Activated T-cell treated with anti-CD3 and anti-CD28 coated beads for 4 hours (primary cell): ENCODE measurements at regions not wholly inside any gene's neighbourhood (a gene's known extent, or its start where the extent isn't known, plus 50 kb on each side); places are given as distances from the start of the nearest gene placed in this dataset.

Experiments
- DNase-seq: peaks from one replicate; pipeline ENCODE4 v3.0.0-alpha.2; 2020

DNA sequence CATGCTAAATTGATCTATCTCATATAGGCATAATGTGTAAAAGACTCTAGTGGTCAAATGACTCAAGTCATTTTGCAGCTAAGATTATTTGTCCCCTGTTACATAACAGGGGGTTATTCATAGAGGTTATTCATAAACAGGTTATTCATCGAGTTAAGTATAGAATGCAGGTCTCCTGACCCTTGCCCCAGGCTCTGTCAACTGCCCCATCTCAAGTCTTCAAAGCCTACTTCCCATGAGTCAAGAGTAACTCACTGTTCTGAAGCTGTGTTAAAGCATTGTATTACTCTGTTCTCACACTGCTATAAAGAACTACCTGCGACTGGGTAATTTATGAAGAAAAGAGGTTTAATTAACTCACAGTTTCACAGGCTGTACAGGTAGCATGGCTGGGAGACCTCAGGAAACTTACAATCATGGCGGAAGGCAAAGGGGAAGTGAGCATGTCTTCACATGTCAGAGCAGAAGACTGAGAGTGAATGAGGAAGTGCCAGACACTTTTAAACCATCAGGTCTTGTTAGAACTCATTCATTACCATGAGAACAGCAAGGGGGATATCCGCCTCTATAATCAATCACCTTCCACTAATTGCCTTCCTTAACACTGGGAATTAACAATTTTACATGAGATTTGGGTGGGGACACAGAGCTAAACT lies 226.2 kb upstream of the BLID start:
- DNase-seq, result no peak

- DNase-seq, result no peak
Observed at GRCh38 chr11:122341477-122341876, 225.5 kb upstream of the BLID start.

DNA sequence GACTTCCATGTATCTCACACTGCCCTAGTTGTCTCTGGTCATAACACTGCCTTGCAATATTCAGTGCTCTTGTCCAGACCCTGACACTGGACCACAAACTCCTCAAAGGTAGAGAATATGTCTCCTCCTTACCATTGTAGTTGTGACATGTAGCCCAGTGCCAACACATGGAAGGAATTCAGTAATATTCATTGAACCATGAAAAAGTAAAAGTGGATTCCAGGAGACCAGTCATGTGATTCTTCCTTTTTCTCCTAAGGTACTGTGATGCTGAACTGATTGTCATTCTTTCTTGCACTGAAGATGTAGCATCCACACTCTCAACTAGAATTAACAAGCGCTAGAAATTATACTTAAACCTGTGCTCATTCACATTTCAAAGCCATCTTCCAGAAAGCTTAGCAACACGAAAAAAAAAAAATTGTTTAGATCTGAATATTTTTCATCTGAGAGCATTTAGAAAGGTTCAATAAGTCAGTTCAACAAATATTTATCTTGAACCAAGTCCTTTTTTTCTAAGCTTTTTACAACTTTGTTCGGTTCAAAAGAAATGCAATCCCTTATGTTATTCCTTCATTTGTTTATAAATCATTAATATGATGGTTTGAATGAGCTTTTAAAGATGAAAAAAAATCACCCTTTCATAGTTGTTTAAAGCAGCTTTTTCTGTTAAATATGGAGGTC lies 224.7 kb upstream of the BLID start:
- DNase-seq, result no peak

GRCh38 chr11:122339436-122340060 lies 223.5 kb upstream of the BLID start:
- no peak for DNase-seq

DNA sequence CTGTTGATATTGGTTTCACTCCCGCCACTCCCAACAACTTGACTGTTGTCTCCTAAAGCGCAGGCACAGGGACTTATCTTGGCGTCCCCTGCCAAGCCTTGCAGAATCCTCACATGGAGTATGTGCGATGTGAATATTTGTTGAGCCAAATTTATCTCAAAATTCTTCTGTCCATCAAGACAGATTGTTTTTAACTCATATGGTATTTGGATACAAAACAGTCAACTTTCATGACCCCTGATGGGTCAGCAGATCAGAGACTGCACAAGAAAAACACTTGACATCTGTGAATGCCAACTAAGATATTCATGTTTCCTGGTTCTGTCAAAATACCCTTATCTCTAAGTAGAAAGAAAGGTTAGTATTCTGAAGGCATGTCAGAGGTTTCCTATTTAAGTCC lies 221.7 kb upstream of the BLID start:
- DNase-seq, result no peak

DNA sequence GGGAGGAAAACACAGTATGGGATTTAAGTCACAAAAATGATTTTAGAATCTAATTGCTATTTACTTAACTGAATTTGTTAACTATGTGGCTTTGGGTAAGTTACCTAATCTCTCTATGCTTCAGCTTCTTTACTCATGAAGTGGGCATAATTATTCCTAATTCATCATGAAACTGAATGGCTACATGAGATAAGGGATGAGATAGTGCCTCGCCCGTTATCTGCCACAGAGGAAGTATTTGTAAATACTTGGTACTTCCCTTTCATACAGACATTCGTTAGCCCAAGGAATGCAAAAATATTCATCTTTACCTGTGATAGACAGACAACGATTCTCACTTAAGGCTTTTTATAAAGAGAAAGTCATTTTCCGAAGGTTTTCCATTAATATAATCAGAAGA lies 221.2 kb upstream of the BLID start:
- no peak for DNase-seq

GRCh38 chr11:122336706-122337105 lies 220.7 kb upstream of the BLID start:
- no peak for DNase-seq

GRCh38 chr11:122334546-122335339 lies 218.7 kb upstream of the BLID start:
- DNase-seq, result no peak

GRCh38 chr11:122333467-122333866 lies 217.5 kb upstream of the BLID start:
- DNase-seq, result no peak

DNA sequence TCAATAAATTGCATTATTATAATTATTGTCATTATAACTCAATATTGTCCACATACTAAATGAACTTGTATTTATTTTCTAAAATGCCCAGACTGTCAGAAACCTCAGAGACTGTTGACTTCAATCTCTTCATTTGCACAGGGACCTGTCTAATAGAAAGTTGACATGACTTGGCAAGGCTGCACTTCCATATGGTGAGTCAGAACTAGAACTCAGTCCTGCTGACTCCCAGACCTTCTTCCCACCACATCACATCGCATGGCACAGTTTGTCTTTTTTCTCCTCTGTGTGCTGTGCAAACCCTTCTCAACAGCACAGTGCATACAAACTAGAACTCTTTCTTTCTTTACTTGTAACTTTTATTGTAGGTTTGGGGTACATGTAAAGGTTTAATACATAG lies 215.1 kb upstream of the BLID start:
- no peak for DNase-seq

DNA sequence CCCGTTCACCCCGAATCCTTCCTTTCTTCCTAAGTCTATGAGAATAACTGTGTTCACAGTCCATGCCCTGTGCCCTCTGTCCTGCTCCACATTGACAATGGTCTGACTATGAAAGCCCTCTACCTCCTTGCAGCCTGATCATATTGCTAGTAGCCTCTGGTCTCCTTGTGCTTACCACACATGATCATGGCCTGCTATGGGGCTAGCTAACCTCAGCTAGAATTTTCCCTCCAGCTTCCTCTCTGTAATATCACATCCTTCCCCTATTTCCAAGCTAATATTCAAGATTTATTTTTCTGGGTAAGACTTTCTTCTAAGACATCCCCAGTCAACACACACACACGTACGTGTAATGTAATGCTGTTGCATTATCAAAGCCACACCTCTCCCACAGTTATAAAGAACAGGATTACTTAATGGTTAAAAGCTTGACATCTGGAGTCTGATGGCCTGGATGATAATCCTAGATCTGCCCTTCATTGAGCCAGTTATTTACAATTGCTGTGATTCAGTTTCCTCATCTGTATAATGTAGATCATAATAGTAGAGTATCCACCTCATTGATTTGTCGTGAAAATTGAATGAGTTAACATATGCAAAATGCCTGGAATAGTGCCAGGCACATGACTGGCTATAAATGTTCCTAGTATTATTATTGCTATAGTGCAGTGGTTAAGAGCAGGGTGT lies 214.4 kb upstream of the BLID start:
- DNase-seq, result no peak

DNA sequence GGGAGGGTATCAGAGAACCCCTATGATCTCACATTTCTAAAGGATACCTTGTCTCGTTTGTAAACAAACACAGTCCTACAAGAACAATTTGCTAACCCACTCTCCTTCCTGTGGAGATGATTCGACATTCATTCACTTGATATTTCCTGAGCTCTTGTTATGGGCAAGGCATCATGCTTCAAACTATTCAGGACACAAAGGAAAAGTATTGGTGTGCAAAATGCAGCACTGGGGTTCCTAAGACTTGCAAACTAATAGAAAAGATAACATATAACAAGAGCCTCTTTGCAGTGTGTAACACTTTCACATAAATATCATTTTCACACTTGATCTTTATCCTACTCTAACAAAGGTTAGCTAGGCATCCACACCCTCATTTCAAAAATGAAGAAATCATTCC lies 211.5 kb upstream of the BLID start:
- no peak for DNase-seq

DNA sequence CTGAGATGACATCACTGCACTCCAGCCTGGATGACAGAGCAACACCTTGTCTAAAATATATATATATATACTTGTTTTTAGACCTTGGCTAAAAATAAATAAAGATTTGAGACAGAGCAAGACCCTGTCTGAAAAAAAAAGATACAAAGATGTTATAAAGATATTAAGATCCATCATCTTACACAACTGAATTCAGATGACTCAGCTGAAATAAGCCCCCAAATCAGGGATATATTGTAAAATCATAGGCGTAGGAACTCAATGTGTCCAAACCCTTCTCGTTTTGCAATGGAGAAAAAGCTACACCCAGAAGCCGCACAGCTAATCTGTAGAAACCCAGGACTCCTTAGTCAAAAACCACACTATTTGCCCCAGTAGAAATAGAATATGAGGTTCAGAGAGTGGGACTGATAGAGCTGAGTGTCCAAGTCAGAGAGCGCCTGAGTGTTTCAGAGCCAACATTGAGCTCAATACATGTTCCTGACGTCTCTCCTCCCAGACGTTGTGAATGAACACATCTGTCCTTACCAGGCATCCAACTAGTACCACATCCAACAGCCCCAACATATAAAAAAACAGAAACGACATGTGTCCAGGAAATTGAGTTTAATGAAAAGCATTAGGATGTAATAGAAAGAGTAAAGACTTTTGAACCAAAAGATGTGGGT lies 207.9 kb upstream of the BLID start:
- DNase-seq, result no peak

GRCh38 chr11:122322329-122322728 lies 206.3 kb upstream of the BLID start:
- no peak for DNase-seq

DNA sequence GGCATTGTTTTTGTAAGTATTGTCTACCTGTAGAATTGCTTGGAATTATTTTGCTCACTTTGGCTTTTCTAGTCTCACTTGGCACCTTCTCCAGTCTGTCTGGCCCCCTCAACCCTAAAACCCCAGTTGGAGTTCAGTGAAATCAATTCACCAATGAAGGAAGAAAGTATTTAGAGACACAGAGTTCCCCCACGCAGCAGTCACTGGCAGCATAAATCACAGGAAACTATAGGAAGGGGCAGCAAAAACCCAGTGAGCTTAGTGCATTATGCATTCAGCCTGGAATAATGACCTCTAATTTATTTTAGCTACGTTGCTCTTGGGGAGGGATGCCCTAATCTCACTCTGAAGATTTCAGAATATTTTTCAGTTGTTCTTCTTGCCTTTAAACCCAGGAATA lies 204.7 kb upstream of the BLID start:
- DNase-seq, result no peak

DNA sequence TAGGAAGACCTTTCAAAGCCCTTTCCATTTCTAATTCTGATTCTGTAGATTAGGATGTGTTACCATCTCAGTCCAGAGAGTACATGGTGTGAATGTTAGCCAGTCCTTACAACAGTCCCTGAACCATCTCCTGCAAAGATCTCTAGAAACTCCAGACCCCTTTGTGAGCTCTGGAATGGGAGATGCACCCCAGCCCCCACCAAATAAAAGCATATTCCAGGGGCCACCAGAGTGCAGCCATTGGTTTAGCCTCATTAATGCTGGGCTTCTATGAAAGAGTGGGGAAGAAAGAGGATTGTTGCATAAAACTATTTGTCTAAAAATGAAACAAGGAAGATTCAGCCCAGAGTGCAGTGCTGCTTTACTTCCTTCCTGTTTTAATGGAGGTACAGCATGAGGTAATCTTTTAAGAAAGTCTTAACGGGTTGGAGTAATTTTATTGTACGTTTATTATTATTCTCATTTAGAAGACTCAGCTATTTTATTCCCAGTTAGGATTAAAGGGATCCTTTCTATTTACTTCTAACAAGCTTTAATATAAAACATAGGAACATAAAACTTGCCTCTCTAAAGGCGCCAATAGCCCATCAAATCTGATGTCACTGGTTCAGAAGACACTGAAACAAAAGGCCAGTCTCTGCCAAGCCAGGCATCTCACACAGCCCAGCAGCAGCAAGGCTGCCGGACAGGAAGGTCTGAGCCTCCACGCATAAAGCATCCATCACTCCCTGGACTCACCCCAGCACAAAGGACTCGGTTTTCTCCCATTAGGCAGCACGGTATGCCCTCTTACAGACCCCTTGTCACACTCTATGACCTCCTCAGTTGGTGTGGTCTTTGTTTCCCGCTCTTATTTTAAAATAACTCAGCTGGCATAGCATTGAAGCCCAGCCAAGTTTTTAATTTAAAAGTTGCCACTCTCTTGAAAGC lies 203.9 kb upstream of the BLID start:
- DNase-seq, result no peak

DNA sequence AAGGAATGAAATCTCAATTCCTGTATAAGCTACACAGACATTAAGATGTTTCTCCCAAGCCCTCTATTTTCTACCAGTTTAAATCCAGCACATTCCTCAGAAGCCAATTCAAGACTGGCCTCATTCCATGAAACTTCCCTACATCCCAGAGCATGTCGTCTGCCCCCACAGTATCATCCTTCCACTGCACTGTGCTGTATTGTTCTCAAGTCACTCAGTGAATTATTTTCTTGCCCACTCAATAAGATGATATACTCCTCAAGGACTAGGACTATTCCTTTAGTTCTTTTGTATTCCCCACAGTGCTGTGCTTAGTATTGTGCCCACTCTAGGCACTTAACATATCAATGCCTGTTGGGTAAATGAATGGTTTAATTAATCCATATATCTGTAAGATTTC lies 203.1 kb upstream of the BLID start:
- DNase-seq, result no peak

DNA sequence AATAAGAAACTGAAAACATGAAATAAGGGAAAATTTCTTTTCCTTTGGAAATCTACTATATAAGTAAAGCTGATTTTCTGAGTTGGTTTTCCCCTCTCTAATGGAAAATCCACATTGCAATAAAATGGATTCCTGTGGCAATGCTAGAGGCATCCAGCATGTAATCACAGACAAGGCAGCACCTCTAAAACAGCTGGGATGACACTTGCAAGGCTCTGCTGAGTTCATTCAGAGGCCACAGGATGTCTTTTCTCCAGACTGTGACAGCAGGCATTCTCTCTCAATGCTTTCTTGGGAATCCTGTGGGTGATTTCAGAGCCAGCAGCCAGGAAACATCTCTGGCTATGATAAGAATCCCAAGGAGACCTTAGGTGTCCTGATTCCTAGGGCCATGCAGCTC lies 201.3 kb upstream of the BLID start:
- no peak for DNase-seq

GRCh38 chr11:122313581-122313980 lies 197.6 kb upstream of the BLID start:
- no peak for DNase-seq

DNA sequence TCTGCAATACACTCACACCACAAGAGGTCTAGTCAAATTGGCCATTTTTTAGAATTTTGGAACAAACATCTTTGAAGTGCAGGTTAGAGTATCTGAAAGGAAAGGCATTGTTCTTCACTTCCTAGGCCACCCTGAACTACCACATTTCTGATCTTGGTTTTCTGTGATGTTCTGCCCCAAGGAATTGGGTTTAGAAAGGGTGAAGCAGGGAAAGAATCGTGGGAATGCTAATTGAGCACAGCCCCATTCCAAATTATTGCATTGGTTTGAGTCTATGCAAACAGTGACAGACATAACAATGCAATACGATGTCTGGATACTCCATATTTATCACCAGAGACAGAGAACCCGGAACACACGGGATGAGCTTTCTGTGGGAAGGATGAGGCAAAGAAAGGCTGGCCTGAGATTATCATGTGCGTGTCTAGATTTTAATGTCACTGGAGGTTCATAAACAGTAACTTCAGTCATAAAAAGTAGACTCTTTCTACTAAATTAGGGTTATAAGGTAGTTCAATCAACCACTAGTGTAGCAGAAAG lies 195.3 kb upstream of the BLID start:
- DNase-seq, result no peak

- no peak for DNase-seq
Observed at GRCh38 chr11:122310766-122311165, 194.8 kb upstream of the BLID start.
